GM19324 (cell line): ENCODE measurements at regions not wholly inside any gene's neighbourhood (a gene's known extent, or its start where the extent isn't known, plus 50 kb on each side); places are given as distances from the start of the nearest gene placed in this dataset.
"Not testable (repeated sequence)": the region's sequence is repeated elsewhere in the genome, so short reads cannot be mapped to it uniquely, and the experiment has no call there.

Experiments
- ATAC-seq: cut with Tn5 transposase; IDR thresholded peaks from one replicate; pipeline ENCODE4 v1.9.1; 2021; ENCODE audit warnings: mild to moderate bottlenecking, moderate library complexity; ENCODE audit not compliant: unreplicated experiment, low FRiP score

DNA sequence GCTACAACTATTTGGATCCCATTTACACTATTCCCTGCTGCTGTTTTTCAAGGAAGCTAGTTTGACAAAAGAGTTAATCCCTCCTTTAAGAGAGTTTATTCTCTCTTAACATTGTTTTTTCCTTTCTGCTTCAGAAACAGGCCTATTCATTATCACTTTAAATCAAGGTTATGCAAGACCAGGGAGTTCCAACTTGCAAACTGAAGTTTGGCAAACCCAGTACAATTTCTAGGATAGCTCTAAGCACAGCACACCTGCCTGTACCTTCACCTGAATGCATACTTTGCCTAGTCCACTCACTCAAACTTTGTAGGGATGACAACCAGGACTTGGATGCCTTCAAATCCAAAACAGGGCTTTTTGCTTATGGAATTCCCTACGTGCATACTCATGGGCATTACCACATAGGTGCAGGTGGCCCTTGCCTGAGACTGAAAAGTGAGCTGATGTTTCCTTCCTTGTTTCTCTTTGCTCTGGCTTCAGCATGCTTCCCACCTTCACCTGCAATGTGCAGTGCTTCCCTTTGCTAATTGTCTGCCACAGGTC is 193.8 kb upstream of the MMADHC start:
- ATAC-seq, result no peak

GRCh38 chr2:149773006-149773405 is 185.4 kb upstream of the MMADHC start:
- ATAC-seq, result no peak

- ATAC-seq, result no peak
These were observed 180.8 kb upstream of the MMADHC start for GRCh38 chr2:149768320-149768799.

DNA sequence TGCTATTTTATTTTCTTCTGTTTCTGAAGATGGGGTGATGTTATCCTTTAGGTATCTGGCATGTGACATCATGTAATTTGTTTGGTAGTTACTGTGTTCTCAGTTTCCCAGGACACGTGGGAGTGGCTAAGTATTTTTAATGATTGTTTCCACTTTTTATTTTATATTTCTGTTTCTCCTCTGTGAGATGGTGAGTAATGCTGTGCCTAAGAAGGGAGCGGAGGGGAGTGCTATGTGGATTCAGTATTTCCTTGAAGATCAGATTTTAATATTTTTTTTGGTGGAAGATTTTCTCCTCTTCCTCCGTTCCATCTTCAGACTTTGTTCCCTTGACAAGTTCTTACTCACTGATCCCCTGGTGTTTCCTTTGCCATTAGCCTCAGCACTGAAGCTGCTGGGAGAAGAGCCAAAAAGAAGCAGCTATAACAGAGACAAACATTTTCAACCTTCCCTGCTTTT is 180.0 kb upstream of the MMADHC start:
- no peak for ATAC-seq

- no peak for ATAC-seq
These were observed 178.8 kb upstream of the MMADHC start for GRCh38 chr2:149766339-149766738.

GRCh38 chr2:149765636-149766035 is 178.1 kb upstream of the MMADHC start:
- no peak for ATAC-seq

GRCh38 chr2:149765003-149765402 is 177.4 kb upstream of the MMADHC start:
- no peak for ATAC-seq

DNA sequence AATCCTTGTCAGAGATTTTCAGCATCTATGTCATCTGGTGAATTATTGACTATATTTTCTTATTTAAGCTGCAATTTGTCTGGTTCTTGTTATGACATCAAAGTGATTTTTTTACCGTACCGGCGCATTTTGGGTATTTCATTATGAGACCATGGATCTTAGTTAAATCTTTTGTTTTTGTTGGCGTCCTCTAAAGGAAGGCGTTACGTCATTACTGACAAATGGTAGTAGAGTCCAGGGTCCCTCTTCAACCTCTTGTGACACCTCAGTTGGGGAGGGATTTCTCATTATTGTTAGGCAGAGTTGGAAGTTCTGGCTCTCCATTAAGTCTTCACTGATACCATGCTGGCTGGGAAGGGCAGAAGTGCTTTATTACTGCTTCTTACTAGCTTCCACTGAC is 175.8 kb upstream of the MMADHC start:
- no peak for ATAC-seq

DNA sequence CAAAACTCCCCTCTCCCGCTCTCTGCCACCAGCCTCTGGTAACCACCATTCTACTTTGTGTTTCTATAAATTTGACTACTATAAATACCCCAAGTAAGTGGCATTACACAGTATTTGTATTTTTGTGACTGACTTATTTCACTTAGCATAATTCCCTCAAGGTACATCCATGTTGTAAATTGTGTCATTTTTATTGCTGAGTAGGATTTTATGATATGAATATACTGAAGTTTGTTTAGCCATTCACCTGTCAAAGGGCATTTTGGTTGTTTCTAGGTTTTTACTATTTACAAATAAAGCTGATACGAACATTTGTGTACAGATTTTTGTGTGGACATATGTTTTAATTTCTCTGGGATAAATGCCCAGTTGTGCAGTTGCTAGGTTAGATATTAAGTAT is 174.0 kb upstream of the MMADHC start:
- no peak for ATAC-seq

DNA sequence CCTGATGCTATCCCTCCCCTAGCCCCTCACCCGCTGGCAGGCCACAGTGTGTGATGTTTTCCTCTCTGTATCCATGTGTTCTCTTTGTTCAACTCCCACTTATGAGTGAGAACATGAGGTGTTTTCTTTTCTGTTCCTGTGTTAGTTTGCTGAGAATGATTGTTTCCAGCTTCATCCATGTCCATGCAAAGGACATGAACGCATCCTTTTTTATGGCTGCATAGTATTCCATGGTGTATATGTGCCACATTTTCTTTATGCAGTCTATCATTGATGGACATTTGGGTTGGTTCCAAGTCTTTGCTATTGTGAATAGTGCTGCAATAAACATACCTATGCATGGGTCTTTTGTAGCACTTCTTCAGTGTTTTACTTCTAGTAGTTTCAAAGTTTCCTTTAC is 171.8 kb upstream of the MMADHC start:
- not testable (repeated sequence) for ATAC-seq

GRCh38 chr2:149754722-149755121 is 167.1 kb upstream of the MMADHC start:
- not testable (repeated sequence) for ATAC-seq

DNA sequence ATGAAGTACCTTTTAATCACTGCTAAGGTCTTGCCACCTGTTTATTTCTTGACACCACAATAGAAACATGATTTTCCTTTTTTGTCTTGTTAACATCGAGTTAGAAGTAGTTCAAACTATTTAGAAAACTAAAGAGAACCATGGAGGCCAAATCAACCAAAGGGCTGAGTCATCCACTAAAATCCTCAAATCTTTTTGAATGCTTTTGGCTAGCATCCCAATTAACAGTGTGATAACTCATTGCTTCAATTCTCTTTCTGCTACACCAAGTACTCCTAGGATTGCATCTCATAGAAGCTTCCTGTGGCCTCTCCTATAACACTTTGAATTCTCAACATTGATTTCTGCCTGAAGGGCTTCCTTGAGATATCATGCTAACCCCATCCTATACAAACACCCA is 159.9 kb upstream of the MMADHC start:
- ATAC-seq, result no peak

DNA sequence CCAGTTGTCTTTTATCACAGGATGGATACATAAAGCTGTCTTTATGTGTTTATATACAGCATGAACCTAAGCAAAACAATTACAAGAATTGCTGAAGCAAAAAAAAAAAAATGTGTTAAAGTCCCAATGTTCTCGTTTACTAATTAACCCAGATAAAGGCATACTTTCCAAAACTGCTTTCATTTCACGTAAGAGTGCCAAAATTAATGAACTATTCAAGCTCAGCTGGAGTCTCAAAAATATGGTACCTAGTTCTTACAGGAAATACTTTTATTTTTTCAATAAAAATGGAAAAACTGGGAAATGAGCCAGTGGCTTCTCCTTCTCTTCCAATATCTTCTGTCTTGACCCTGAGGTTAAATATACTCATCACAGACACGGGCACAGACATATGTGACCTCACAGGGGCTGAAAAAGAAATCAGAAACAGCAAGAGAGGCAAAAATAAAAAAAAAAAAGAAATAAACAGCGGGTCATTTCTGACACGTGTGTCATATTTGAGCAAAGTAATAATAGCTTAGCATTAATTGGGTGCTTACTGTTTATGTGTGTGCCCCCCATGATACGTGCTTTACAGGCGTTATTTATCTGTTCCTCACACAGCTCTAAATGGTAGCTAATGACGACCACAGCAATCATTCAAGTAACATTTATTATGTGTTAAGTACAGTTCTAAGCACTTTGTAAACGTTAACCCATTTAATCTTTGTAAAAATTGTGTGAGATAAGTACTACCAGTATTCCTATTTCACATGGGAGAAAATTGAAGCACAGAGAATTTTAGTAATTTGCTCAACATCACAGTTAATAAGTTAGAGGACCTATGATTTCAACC is 158.0 kb upstream of the MMADHC start:
- no peak for ATAC-seq

- ATAC-seq, result no peak
These were observed 157.3 kb upstream of the MMADHC start for GRCh38 chr2:149744865-149745264.

DNA sequence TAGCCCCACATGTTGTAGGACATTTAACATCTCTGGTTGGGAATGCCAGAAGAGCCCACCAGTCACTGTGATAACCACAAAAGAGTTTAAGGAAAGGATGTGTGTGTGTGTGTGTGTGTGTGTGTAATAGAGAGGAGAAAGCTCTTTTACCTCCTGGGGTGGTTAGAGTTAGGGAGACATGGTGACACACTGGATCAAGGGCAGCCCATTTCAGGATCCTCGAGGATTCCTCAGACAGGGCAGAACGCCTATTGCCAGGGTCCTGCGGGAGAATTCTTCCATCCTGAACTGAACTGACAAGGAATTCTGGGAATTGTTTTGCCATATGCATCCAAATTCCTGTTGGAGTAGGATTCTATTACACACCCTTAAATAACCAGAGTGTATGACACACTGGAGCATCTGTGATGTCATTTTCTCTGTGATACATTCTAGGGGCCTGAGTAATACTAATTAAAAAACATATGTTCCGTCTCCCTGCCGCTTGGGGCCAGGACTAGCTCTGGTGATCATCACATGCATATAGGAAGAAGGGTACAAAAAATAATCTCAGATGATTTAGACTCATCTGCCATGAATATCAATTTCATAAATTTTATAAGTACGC is 156.4 kb upstream of the MMADHC start:
- no peak for ATAC-seq

DNA sequence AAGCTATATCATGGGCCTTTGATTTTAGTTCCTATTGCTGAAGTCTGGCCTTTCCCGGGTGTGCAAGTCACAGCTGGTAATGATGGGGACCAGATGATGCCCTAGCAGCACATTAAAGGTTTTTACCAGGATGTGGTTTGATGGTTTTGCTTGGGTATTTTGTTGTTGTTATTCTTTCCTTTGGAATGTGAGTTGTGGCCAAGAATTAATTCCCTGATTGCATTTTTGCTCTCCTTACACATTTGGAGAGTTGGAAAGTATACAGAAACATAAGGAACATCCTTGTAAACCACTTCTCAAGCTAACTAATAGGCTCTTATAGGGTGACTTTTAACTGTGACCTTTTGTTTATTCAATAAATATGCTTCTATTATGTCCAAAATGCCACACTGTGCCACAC is 154.1 kb upstream of the MMADHC start:
- ATAC-seq, result no peak

DNA sequence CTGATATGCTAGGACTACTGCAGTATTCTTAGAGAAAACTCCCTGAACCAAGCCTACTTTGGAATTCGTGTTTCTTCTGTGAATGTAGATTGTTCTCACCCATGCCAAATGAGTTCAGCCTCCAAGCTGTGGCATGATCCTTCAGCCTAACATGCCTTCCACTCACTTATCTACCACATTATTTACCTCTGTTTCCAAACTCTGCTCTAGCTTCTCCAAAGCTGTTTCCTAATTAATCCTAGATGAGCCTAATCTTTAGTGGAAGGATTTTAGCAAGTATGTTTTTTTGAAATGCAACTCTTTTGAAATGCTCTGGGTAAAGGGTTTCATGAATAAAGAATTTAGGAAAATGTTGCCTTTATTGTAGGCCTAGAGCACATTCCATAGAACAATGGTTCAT is 152.9 kb upstream of the MMADHC start:
- no peak for ATAC-seq

- no peak for ATAC-seq
These were observed 152.3 kb upstream of the MMADHC start for GRCh38 chr2:149739883-149740265.

- no peak for ATAC-seq
These were observed 151.8 kb upstream of the MMADHC start for GRCh38 chr2:149739171-149739882.

- ATAC-seq, result no peak
These were observed 151.2 kb upstream of the MMADHC start for GRCh38 chr2:149738767-149739166.

GRCh38 chr2:149737896-149738295 is 150.3 kb upstream of the MMADHC start:
- no peak for ATAC-seq
